ENCODE measurements at regions not wholly inside any gene's neighbourhood (a gene's known extent, or its start where the extent isn't known, plus 50 kb on each side); places are given as distances from the start of the nearest gene placed in this dataset.

DNA sequence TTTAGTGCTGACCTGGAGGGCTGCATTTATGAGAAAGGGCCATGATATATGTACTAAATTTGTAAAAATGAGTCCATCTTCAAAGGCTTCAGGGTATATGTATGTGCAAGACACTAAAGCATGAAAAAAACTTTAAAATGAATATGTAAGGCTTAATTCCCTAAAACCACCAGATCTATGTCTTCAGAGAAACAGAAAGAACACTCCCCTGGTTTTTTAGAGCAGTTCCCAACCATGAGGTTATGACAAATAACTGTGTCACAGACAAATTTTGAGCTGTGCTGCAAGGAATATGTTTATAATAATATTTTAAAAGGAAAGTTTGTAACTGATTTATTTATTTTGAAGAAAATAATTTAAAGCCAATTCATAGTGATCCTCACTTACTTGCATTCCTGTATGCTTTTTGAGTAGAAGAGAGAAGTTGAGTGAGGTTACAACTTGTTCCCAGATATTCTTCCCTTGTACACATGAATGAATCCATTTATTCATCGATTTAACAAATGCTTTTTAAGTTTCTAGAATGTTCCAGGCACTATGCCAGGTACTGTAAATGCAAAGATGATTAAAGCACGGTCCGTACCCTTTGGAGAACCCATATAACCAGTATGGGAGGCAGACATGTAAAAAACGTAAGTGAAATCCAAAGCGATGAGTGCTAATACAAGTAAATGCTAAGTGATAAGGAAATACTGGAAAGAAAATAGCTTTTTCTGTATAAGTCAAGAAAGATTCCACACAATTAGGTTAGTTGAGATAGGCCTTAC lies 295.2 kb upstream of the DIAPH2 start:
- no TSS peak for BruUV-seq (replicated peaks)
- Histone ChIP-seq H3K36me3 (ENCODE audit: insufficient read depth, low read length, poor library complexity, severe bottlenecking) (no peaks in the 10 kb centered on the region), H3K4me1 (ENCODE audit: insufficient read depth, low read length, poor library complexity, severe bottlenecking) (no peaks in the 10 kb centered on the region), H3K27me3 (replicated peaks; ENCODE audit: insufficient read depth, low read depth, low read length, poor library complexity) (peaks cover 7% of the 10 kb centered on the region), H3K27ac (ENCODE audit: low read depth, low read length, poor library complexity, severe bottlenecking) (no peak overlapping the region), H3K9me3 (ENCODE audit: low read depth, low read length, poor library complexity, severe bottlenecking) (no peaks in the 10 kb centered on the region), H3K4me3 (ENCODE audit: low read depth, low read length, poor library complexity, severe bottlenecking) (no peak overlapping the region)
- CTCF ChIA-PET, result no interaction called here
- DNase-seq (ENCODE audit: low spot score), result no peak
- POLR2A ChIA-PET (ENCODE audit: low non-redundant PET), result no interaction called here
- intact Hi-C loops (cut with micrococcal nuclease; ENCODE audit: unreplicated experiment), result no loop called here
- no peak for TF ChIP-seq EZH2 (IDR thresholded peaks at IDR 0.05; ENCODE audit: borderline replicate concordance, low read depth, low read length, poor library complexity, severe bottlenecking)
- TF ChIP-seq, protein P1, sequence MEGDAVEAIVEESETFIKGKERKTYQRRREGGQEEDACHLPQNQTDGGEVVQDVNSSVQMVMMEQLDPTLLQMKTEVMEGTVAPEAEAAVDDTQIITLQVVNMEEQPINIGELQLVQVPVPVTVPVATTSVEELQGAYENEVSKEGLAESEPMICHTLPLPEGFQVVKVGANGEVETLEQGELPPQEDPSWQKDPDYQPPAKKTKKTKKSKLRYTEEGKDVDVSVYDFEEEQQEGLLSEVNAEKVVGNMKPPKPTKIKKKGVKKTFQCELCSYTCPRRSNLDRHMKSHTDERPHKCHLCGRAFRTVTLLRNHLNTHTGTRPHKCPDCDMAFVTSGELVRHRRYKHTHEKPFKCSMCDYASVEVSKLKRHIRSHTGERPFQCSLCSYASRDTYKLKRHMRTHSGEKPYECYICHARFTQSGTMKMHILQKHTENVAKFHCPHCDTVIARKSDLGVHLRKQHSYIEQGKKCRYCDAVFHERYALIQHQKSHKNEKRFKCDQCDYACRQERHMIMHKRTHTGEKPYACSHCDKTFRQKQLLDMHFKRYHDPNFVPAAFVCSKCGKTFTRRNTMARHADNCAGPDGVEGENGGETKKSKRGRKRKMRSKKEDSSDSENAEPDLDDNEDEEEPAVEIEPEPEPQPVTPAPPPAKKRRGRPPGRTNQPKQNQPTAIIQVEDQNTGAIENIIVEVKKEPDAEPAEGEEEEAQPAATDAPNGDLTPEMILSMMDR (conservative IDR thresholded peaks at IDR 0.05; ENCODE audit: low read depth, low read length), result no peak

DNA sequence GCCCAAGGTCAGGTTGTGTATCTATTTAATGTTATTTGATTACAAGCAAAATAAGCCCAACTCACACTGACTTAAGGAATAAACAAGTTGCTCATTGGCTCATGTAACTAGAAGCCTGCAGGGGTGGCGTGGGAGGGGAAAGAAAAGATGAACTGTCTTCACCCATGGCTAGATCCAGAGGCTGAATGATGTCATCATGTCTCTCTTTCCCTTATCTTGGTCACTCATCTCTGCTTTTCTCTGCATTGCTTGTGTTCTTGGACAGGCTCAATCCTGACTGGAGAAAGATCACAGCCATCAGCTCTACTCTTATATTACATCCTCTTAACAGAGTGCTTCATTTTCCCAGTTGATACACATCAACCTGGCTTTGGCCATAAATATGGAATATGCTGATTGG lies 290.0 kb upstream of the DIAPH2 start:
- no peak for TF ChIP-seq EZH2 (IDR thresholded peaks at IDR 0.05; ENCODE audit: borderline replicate concordance, low read depth, low read length, poor library complexity, severe bottlenecking)
- TF ChIP-seq, protein P1 (conservative IDR thresholded peaks at IDR 0.05; ENCODE audit: low read depth, low read length), result no peak
- H3K27me3 ChIP-seq (replicated peaks; ENCODE audit: insufficient read depth, low read depth, low read length, poor library complexity), result peaks cover 2% of the 10 kb centered on the region
- H3K9me3 ChIP-seq (ENCODE audit: low read depth, low read length, poor library complexity, severe bottlenecking), result no peaks in the 10 kb centered on the region
- no peak overlapping the region for H3K4me3 ChIP-seq (ENCODE audit: low read depth, low read length, poor library complexity, severe bottlenecking)
- no peak overlapping the region for H3K27ac ChIP-seq (ENCODE audit: low read depth, low read length, poor library complexity, severe bottlenecking)
- intact Hi-C loops (cut with micrococcal nuclease; ENCODE audit: unreplicated experiment), result no loop called here
- BruUV-seq (replicated peaks), result no TSS peak
- ChIA-PET CTCF (no interaction called here), POLR2A (ENCODE audit: low non-redundant PET) (no interaction called here)
- no peaks in the 10 kb centered on the region for H3K36me3 ChIP-seq (ENCODE audit: insufficient read depth, low read length, poor library complexity, severe bottlenecking)
- DNase-seq (ENCODE audit: low spot score), result no peak
- H3K4me1 ChIP-seq (ENCODE audit: insufficient read depth, low read length, poor library complexity, severe bottlenecking), result no peaks in the 10 kb centered on the region

DNA sequence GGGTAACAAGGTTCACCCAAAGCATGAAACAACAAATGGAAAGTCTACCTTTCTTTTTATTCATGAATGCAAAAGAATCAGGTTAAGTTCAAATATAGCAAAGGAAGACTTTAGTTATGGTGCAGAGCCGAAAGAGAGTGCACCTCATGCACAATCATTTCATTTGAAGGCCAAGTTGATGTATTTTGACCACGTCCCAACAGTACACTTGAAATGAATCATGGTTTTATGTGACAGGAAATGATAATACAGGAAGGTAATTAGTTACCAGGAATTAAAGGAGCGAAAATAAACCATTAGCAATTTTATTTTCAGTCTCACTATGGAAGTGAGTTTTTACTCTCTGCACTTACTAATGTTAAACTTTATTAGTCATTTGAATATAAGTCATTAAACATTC lies 281.2 kb upstream of the DIAPH2 start:
- no peak overlapping the region for H3K4me3 ChIP-seq (ENCODE audit: low read depth, low read length, poor library complexity, severe bottlenecking)
- BruUV-seq (replicated peaks), result no TSS peak
- no peaks in the 10 kb centered on the region for H3K36me3 ChIP-seq (ENCODE audit: insufficient read depth, low read length, poor library complexity, severe bottlenecking)
- no peaks in the 10 kb centered on the region for H3K4me1 ChIP-seq (ENCODE audit: insufficient read depth, low read length, poor library complexity, severe bottlenecking)
- ChIA-PET CTCF (no interaction called here), POLR2A (ENCODE audit: low non-redundant PET) (no interaction called here)
- H3K9me3 ChIP-seq (ENCODE audit: low read depth, low read length, poor library complexity, severe bottlenecking), result no peaks in the 10 kb centered on the region
- no peak for DNase-seq (ENCODE audit: low spot score)
- H3K27me3 ChIP-seq (replicated peaks; ENCODE audit: insufficient read depth, low read depth, low read length, poor library complexity), result no peaks in the 10 kb centered on the region
- intact Hi-C loops (cut with micrococcal nuclease; ENCODE audit: unreplicated experiment), result no loop called here
- TF ChIP-seq, protein P1 (conservative IDR thresholded peaks at IDR 0.05; ENCODE audit: low read depth, low read length), result no peak
- TF ChIP-seq EZH2 (IDR thresholded peaks at IDR 0.05; ENCODE audit: borderline replicate concordance, low read depth, low read length, poor library complexity, severe bottlenecking), result no peak
- H3K27ac ChIP-seq (ENCODE audit: low read depth, low read length, poor library complexity, severe bottlenecking), result no peak overlapping the region

Measured in A673 (cell line).